IPS-20b (cell line): ENCODE measurements at regions not wholly inside any gene's neighbourhood (a gene's known extent, or its start where the extent isn't known, plus 50 kb on each side); places are given as distances from the start of the nearest gene placed in this dataset.

Experiments used
- H3K27ac ChIP-seq: one replicate; pipeline ENCODE4 v1.5.1; 2013; ENCODE audit warnings: low read length
- H3K27me3 ChIP-seq: 2 replicates; pipeline ENCODE4 v1.6.1; 2013; ENCODE audit warnings: mild to moderate bottlenecking, low read length, inconsistent platforms; ENCODE audit not compliant: insufficient read depth
- H3K36me3 ChIP-seq: 2 replicates; pipeline ENCODE4 v1.6.1; 2013; ENCODE audit warnings: low read depth, mild to moderate bottlenecking, inconsistent platforms, low read length, moderate library complexity; ENCODE audit not compliant: insufficient read depth
- H3K4me1 ChIP-seq: 2 replicates; pipeline ENCODE4 v1.6.1; 2013; ENCODE audit warnings: mild to moderate bottlenecking, control low read depth, inconsistent platforms, low read length, moderate library complexity; ENCODE audit not compliant: insufficient read depth
- H3K4me3 ChIP-seq: 2 replicates; pipeline ENCODE4 v1.5.1; 2013; ENCODE audit warnings: mild to moderate bottlenecking, low read length, inconsistent platforms
- H3K9ac ChIP-seq: 2 replicates; pipeline ENCODE4 v1.6.1; 2013; ENCODE audit warnings: low read depth, mild to moderate bottlenecking, inconsistent platforms, low read length, moderate library complexity
- H3K9me3 ChIP-seq: 2 replicates; pipeline ENCODE4 v1.6.1; 2013; ENCODE audit warnings: mild to moderate bottlenecking, low read depth, low read length, inconsistent platforms; ENCODE audit not compliant: insufficient read depth

DNA sequence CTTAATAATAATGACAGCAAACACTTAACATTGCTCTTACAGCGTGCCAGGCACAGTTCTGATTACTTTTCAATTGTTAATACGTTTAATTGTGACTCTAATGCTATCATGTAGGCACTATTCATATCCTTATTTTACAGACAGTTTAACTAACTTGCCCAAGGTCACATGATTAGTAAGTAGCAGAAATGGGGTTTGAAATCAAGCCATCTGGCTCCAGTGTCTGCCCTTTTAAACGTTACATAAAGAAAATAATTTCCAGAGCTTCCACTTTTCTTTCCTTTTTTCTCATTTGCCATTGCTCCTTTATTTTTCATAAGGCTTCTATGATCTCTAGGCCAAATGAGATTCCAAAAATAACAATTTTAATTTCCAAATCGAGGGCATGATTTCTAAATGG, 50.6 kb upstream of the IKZF2 start:
- H3K27ac ChIP-seq = no peak overlapping the region
- H3K9ac ChIP-seq = no peak overlapping the region
- H3K27me3 ChIP-seq = no peaks in the 10 kb centered on the region
- no peaks in the 10 kb centered on the region for H3K36me3 ChIP-seq
- no peak overlapping the region for H3K4me3 ChIP-seq
- no peaks in the 10 kb centered on the region for H3K9me3 ChIP-seq
- H3K4me1 ChIP-seq = no peaks in the 10 kb centered on the region; the same call in 1 of the 2 replicates

DNA sequence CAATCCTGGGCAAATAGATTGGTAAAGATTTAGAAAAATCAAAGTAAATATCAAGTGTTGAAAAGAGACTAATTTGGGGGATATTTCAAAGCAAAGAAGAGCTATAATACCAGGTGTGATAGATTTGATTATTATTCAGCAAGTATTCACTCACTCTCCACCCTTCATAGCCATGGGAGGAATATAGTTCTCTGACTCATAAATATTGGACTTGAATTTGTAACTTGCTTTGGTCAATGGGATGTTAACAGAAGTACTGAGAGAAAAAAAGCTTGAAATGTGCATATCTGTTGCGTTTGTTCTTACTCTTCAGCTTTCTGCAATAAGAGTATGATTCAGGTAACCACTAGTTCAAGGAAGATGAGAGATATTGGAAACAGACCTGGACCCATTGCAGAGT, 54.5 kb upstream of the IKZF2 start:
- Histone ChIP-seq H3K4me1 (no peaks in the 10 kb centered on the region; the same call in 1 of the 2 replicates), H3K36me3 (no peaks in the 10 kb centered on the region), H3K9me3 (no peaks in the 10 kb centered on the region), H3K9ac (no peak overlapping the region), H3K4me3 (no peak overlapping the region), H3K27ac (no peak overlapping the region), H3K27me3 (no peaks in the 10 kb centered on the region)

DNA sequence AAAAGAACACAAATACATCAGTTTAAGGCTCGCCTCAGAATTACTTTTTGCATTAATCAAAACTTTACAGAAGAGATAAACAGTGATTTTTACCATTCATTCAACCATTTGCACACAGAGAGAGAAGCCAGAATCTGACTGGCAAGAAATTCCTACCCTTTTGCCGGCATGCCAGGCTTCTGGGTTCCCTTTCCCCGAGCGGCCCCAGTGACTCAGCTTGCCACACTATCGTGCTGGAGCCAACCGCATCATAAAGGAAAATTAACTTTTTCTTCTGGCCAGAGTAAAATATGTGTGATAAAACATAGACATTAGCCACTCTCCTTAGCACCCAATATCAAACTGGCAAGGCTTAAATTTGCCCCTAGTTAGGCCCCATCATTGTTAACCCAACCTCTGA, 61.8 kb upstream of the IKZF2 start:
- H3K36me3 ChIP-seq = no peaks in the 10 kb centered on the region
- H3K27me3 ChIP-seq = no peaks in the 10 kb centered on the region
- peaks cover 4% of the 10 kb centered on the region; the same call in 1 of the 2 replicates for H3K9me3 ChIP-seq
- H3K27ac ChIP-seq = no peak overlapping the region
- no peak overlapping the region for H3K4me3 ChIP-seq
- no peak overlapping the region for H3K9ac ChIP-seq
- no peaks in the 10 kb centered on the region for H3K4me1 ChIP-seq

GRCh38 chr2:213214209-213214608, 62.8 kb upstream of the IKZF2 start:
- no peak overlapping the region for H3K27ac ChIP-seq
- H3K36me3 ChIP-seq = no peaks in the 10 kb centered on the region
- peaks cover 4% of the 10 kb centered on the region; the same call in 1 of the 2 replicates for H3K9me3 ChIP-seq
- H3K4me3 ChIP-seq = no peak overlapping the region
- no peak overlapping the region for H3K9ac ChIP-seq
- H3K27me3 ChIP-seq = no peaks in the 10 kb centered on the region
- no peaks in the 10 kb centered on the region for H3K4me1 ChIP-seq

DNA sequence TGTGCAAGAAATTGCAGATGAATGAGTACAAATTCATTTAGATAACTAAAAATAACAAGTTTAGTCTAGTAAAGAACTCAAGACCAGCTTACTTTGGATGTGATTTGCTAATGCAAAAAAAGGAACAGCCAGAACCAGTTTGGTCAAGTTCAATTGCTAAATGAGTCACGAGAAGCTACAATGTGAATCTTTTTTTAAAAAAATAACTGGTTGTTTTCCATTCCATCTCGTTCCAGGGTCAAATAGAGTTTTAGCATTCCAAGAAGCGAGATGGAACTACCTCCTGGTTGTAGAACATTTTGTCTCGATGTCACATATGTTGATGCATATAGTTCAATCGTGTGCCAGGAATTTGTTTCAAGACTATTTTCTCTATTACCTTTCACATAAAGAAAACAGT, 65.0 kb upstream of the IKZF2 start:
- no peak overlapping the region for H3K4me3 ChIP-seq
- no peaks in the 10 kb centered on the region for H3K36me3 ChIP-seq
- H3K27me3 ChIP-seq = no peaks in the 10 kb centered on the region
- H3K4me1 ChIP-seq = no peaks in the 10 kb centered on the region
- H3K27ac ChIP-seq = no peak overlapping the region
- no peak overlapping the region for H3K9ac ChIP-seq
- peaks cover 3% of the 10 kb centered on the region; the same call in 1 of the 2 replicates for H3K9me3 ChIP-seq

DNA sequence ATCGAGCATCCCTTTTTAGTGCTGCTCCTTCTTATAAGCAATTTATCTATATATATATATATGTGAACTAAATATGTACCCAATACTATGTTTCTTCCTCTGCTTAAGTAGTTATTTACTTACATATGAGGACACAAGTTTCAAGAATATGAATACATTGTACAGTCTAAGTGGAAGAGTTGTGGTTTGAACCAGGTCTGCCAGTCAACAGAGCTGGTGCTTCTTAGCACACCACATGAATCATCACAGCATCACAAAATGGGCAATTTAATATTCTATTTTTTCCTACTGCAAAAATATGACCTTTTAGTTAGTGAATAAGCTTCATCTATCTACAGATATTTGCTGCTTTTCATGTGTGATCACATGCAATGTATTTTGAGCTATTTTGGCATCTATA, 64.4 kb upstream of the SPAG16 start:
- Histone ChIP-seq H3K27me3 (no peaks in the 10 kb centered on the region), H3K4me3 (no peak overlapping the region), H3K36me3 (no peaks in the 10 kb centered on the region), H3K9me3 (no peaks in the 10 kb centered on the region), H3K27ac (no peak overlapping the region), H3K4me1 (peaks cover 5% of the 10 kb centered on the region; the same call in 1 of the 2 replicates), H3K9ac (no peak overlapping the region)

DNA sequence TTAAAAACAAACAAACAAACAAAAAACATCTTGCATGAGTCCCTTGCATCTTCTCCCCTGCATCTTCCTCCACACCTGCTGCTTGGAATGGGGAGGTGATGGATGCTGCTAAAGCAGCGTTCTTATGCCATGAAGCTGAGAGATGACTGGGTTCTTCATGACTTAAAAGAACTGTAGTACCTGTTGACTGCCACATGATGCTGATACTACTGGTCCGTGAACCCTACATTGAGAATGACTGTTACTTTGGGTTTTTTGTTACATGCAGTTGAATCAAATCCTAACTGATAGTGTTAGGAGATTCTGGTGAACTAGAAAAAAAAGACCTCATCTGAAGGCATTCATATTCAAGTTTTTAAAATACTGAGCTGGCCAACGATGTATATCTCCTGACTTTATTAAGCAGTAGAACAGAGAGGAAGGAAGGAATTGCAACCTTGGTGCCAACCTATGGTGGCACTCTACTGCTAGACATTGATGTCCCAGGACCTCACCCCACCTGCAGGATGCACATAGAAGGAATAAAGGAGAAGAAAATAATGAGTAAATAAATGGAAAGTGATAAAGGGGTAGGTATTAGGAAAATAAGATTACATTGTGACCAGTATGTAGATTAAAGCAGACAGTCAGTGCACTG, 63.2 kb upstream of the SPAG16 start:
- peaks cover 5% of the 10 kb centered on the region; the same call in 1 of the 2 replicates for H3K4me1 ChIP-seq
- no peak overlapping the region for H3K4me3 ChIP-seq
- H3K9ac ChIP-seq = no peak overlapping the region
- no peaks in the 10 kb centered on the region for H3K9me3 ChIP-seq
- no peaks in the 10 kb centered on the region for H3K36me3 ChIP-seq
- H3K27ac ChIP-seq = no peak overlapping the region
- no peaks in the 10 kb centered on the region for H3K27me3 ChIP-seq

DNA sequence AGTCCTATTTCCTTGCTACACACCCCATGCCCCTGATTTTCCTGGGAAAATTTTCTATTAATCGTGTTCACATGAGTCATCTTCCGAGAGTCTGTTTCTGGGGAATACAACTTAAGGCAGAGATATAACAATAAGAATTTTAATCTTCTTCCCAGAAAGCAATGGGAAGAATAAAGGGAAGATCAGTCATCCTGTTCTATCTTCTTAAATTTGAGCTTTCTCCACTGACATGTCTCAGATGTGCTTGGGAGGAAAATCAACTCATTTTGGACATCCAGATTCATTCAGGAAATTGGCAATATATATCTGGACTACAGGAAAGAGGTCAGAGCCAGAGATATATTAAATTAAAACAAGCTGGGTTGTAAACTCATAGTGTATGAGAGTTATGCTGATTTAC, 62.3 kb upstream of the SPAG16 start:
- Histone ChIP-seq H3K27ac (no peak overlapping the region), H3K36me3 (no peaks in the 10 kb centered on the region), H3K9me3 (no peaks in the 10 kb centered on the region), H3K4me1 (peaks cover 5% of the 10 kb centered on the region; the same call in 1 of the 2 replicates), H3K4me3 (no peak overlapping the region), H3K27me3 (no peaks in the 10 kb centered on the region), H3K9ac (no peak overlapping the region)

- Histone ChIP-seq H3K9ac (no peak overlapping the region), H3K36me3 (no peaks in the 10 kb centered on the region), H3K27me3 (no peaks in the 10 kb centered on the region), H3K27ac (no peak overlapping the region), H3K4me1 (peaks cover 5% of the 10 kb centered on the region; the same call in 1 of the 2 replicates), H3K4me3 (no peak overlapping the region), H3K9me3 (no peaks in the 10 kb centered on the region)
Observed at GRCh38 chr2:213224366-213224765, 59.9 kb upstream of the SPAG16 start.

- no peak overlapping the region for H3K4me3 ChIP-seq
- no peak overlapping the region for H3K9ac ChIP-seq
- H3K27me3 ChIP-seq = no peaks in the 10 kb centered on the region
- H3K27ac ChIP-seq = no peak overlapping the region
- H3K4me1 ChIP-seq = peaks cover 5% of the 10 kb centered on the region; the same call in 1 of the 2 replicates
- H3K36me3 ChIP-seq = no peaks in the 10 kb centered on the region
- no peaks in the 10 kb centered on the region for H3K9me3 ChIP-seq
Observed at GRCh38 chr2:213225866-213226265, 58.4 kb upstream of the SPAG16 start.

DNA sequence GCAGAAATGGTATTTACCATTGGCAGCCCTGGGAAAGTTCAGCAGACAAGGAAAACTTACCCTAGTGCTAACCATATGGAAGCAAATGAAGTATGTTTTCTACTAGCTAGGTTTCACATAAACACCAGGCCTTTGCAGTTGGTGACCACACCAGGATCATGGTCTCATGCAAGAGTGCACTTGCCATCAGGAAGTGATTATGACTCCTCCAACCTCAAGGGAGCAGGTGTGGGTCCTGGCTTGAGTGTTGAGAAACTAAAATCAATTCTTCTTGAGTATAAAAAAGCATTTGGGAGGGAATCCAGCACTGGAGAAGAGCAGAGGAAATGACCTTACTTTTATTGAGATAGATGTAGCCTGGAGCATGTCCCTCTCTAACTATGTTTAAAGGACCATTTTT, 56.8 kb upstream of the SPAG16 start:
- H3K4me3 ChIP-seq = no peak overlapping the region
- H3K27ac ChIP-seq = no peak overlapping the region
- H3K9me3 ChIP-seq = no peaks in the 10 kb centered on the region
- no peaks in the 10 kb centered on the region for H3K36me3 ChIP-seq
- H3K4me1 ChIP-seq = peaks cover 5% of the 10 kb centered on the region; the same call in 1 of the 2 replicates
- no peaks in the 10 kb centered on the region for H3K27me3 ChIP-seq
- no peak overlapping the region for H3K9ac ChIP-seq

- Histone ChIP-seq H3K9ac (no peak overlapping the region), H3K9me3 (no peaks in the 10 kb centered on the region), H3K27me3 (no peaks in the 10 kb centered on the region), H3K4me1 (peaks cover 7% of the 10 kb centered on the region; the same call in 1 of the 2 replicates), H3K4me3 (no peak overlapping the region), H3K27ac (no peak overlapping the region), H3K36me3 (no peaks in the 10 kb centered on the region)
Observed at GRCh38 chr2:213228638-213229037, 55.6 kb upstream of the SPAG16 start.
